22Rv1 (cell line): ENCODE measurements at regions not wholly inside any gene's neighbourhood (a gene's known extent, or its start where the extent isn't known, plus 50 kb on each side); places are given as distances from the start of the nearest gene placed in this dataset.

ENCODE experiments used
- CTCF ChIP-seq: fragments of 450-650 bp; IDR thresholded peaks from 2 replicates; pipeline ENCODE4 v1.5.1; 2017; ENCODE audit warnings: mild to moderate bottlenecking
- ZFX ChIP-seq: fragments of 450-650 bp; IDR thresholded peaks from 2 replicates; pipeline ENCODE4 v1.6.1; 2017; ENCODE audit warnings: antibody characterized with exemption, borderline replicate concordance

DNA sequence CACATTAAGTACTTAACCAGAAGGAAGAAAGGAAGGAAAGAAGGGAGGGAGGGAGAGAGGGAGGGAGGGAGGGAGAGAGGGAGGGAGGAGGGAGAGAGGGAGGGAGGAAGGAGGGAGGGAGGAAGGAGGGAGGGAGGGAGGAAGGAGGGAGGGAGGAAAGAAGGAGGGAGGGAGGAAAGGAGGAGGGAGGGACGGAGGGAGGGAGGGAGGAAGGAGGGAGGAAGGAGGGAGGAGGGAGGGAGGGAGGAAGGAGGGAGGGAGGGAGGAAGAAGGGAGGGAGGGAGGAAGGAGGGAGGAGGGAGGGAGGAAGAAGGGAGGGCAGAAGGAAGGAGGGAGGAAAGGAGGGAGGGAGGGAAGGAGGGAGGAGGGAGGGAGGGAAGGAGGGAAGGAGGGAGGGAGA, 363.3 kb downstream of the MBD2 start:
- TF ChIP-seq CTCF = no peak
- TF ChIP-seq ZFX = no peak
